Endothelial cell of hepatic sinusoid (primary cell): ENCODE measurements at regions not wholly inside any gene's neighbourhood (a gene's known extent, or its start where the extent isn't known, plus 50 kb on each side); places are given as distances from the start of the nearest gene placed in this dataset.
"Not testable (repeated sequence)": the region's sequence is repeated elsewhere in the genome, so short reads cannot be mapped to it uniquely, and the experiment has no call there.

Experiments used
- in situ Hi-C: cut with HindIII; loops from 2 replicates; pipeline ENCODE4 v1.10.0; 2017; ENCODE audit warnings: low sequenced_read_pairs

- in situ Hi-C loops: no loop called here
Measured at GRCh38 chr2:180927030-180927686, 53.2 kb upstream of the UBE2E3 start.

GRCh38 chr2:180925700-180926099 is 54.7 kb upstream of the UBE2E3 start:
- in situ Hi-C loops: no loop called here

- in situ Hi-C loops: no loop called here
Measured at GRCh38 chr2:180924063-180924462, 56.3 kb upstream of the UBE2E3 start.

GRCh38 chr2:180910831-180911665 is 69.4 kb upstream of the UBE2E3 start:
- in situ Hi-C loops: no loop called here

GRCh38 chr2:180907731-180908130 is 72.7 kb upstream of the UBE2E3 start:
- in situ Hi-C loops: loop anchor here (5.0 kb wide), 1 partner anchor 50 kb away; no protein-coding TSS in a partner anchor

- in situ Hi-C loops: loop anchor here (5.0 kb wide), 1 partner anchor 52 kb away; no protein-coding TSS in a partner anchor
Measured at GRCh38 chr2:180905461-180905860, 74.9 kb upstream of the UBE2E3 start.

- in situ Hi-C loops: loop anchor here (5.0 kb wide), 1 partner anchor 52 kb away; no protein-coding TSS in a partner anchor
Measured at GRCh38 chr2:180905002-180905401, 75.4 kb upstream of the UBE2E3 start.

GRCh38 chr2:180901331-180901730 is 79.1 kb upstream of the UBE2E3 start:
- in situ Hi-C loops: no loop called here

GRCh38 chr2:180893752-180894151 is 86.7 kb upstream of the UBE2E3 start:
- in situ Hi-C loops: no loop called here

- in situ Hi-C loops: no loop called here
Measured at GRCh38 chr2:180892091-180892490, 88.3 kb upstream of the UBE2E3 start.

- in situ Hi-C loops: no loop called here
Measured at GRCh38 chr2:180891360-180891759, 89.0 kb upstream of the UBE2E3 start.

- in situ Hi-C loops: no loop called here
Measured at GRCh38 chr2:180890781-180891180, 89.6 kb upstream of the UBE2E3 start.

GRCh38 chr2:180882959-180883358 is 97.4 kb upstream of the UBE2E3 start:
- in situ Hi-C loops: no loop called here

GRCh38 chr2:180876506-180876905 is 103.9 kb upstream of the UBE2E3 start:
- in situ Hi-C loops: no loop called here

GRCh38 chr2:180873219-180873618 is 107.2 kb upstream of the UBE2E3 start:
- in situ Hi-C loops: no loop called here

GRCh38 chr2:180872781-180873180 is 107.6 kb upstream of the UBE2E3 start:
- in situ Hi-C loops: not testable (repeated sequence)

GRCh38 chr2:180872255-180872654 is 108.2 kb upstream of the UBE2E3 start:
- in situ Hi-C loops: no loop called here

- in situ Hi-C loops: no loop called here
Measured at GRCh38 chr2:180871649-180872048, 108.8 kb upstream of the UBE2E3 start.

- in situ Hi-C loops: no loop called here
Measured at GRCh38 chr2:180849851-180850250, 130.6 kb upstream of the UBE2E3 start.

- in situ Hi-C loops: no loop called here
Measured at GRCh38 chr2:180848393-180848792, 132.0 kb upstream of the UBE2E3 start.

- in situ Hi-C loops: no loop called here
Measured at GRCh38 chr2:180846756-180847472, 133.5 kb upstream of the UBE2E3 start.
